ENCODE measurements at regions not wholly inside any gene's neighbourhood (a gene's known extent, or its start where the extent isn't known, plus 50 kb on each side); places are given as distances from the start of the nearest gene placed in this dataset.

DNA sequence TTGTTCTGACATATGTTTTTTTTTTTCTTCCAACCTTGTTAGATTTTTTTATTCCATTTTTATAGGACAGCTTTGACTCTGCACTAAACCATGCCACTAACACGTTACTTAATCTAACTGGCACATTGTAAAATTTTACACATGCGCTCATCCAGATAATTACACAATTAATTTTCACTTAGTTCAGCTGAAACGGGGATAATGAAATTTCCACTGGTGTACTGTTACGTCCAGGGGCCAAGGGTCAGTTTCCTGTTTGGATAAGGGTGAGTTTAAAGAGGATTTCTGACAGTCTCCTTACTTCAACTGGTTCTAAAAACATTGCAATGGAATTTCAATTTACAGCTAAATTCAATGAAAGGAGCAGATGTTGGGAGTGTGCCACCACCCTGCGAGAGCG lies 221.8 kb upstream of the CEP162 start:
- H3K4me1 ChIP-seq (ENCODE audit: insufficient read depth, low read length, poor library complexity, severe bottlenecking): no peaks in the 10 kb centered on the region
- H4K20me1 ChIP-seq (ENCODE audit: insufficient read depth, low read length, poor library complexity, severe bottlenecking): no peaks in the 10 kb centered on the region
- H3K79me2 ChIP-seq (ENCODE audit: insufficient read depth, low read length): no peaks in the 10 kb centered on the region
- no peak overlapping the region for H3K4me2 ChIP-seq (ENCODE audit: low read depth, low read length, poor library complexity, severe bottlenecking)
- no peaks in the 10 kb centered on the region for H3K9me2 ChIP-seq (replicated peaks; ENCODE audit: low read depth, low read length)
- H3F3A ChIP-seq (ENCODE audit: low read depth): no peaks in the 10 kb centered on the region
- no peak overlapping the region for H2AFZ ChIP-seq (ENCODE audit: low read length)
- H3K27me3 ChIP-seq (ENCODE audit: insufficient read depth, low read length, poor library complexity, severe bottlenecking): no peaks in the 10 kb centered on the region
- no peak overlapping the region for H3K4me3 ChIP-seq (ENCODE audit: low read length, poor library complexity, severe bottlenecking)
- no peak overlapping the region for H3K9ac ChIP-seq (ENCODE audit: low read depth, low read length, poor library complexity, severe bottlenecking)
- H3K9me3 ChIP-seq (ENCODE audit: insufficient read depth, low read depth, low read length): no peaks in the 10 kb centered on the region
- H3K36me3 ChIP-seq (ENCODE audit: insufficient read depth, low read length): no peaks in the 10 kb centered on the region
- TF ChIP-seq EZH2phosphoT487 (IDR thresholded peaks at IDR 0.05; ENCODE audit: borderline replicate concordance): no peak
- TF ChIP-seq, protein P1, sequence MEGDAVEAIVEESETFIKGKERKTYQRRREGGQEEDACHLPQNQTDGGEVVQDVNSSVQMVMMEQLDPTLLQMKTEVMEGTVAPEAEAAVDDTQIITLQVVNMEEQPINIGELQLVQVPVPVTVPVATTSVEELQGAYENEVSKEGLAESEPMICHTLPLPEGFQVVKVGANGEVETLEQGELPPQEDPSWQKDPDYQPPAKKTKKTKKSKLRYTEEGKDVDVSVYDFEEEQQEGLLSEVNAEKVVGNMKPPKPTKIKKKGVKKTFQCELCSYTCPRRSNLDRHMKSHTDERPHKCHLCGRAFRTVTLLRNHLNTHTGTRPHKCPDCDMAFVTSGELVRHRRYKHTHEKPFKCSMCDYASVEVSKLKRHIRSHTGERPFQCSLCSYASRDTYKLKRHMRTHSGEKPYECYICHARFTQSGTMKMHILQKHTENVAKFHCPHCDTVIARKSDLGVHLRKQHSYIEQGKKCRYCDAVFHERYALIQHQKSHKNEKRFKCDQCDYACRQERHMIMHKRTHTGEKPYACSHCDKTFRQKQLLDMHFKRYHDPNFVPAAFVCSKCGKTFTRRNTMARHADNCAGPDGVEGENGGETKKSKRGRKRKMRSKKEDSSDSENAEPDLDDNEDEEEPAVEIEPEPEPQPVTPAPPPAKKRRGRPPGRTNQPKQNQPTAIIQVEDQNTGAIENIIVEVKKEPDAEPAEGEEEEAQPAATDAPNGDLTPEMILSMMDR (conservative IDR thresholded peaks at IDR 0.05; ENCODE audit: low read length): no peak

DNA sequence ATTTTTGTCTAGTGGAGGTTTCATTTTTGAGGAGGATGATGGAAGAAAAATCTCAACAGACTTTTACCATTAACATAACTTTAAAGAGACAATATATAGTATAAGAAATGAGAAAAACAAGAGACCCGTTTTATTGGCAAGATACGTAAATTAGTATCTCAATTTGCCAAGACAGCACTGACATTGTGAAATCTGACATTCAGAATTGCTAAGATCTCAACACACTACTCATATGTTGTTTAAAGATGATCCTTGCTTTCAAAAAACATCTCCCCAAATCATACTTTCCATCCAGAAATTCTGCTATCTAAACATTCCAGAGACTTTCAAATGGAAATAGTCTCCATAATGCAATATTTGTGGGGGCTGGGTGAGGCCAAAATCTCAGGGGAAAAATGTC lies 220.9 kb upstream of the CEP162 start:
- peak overlapping the region; percentile 4; the same call in 1 of the 2 replicates for H2AFZ ChIP-seq (ENCODE audit: low read length)
- H3K9ac ChIP-seq (ENCODE audit: low read depth, low read length, poor library complexity, severe bottlenecking): no peak overlapping the region
- no peaks in the 10 kb centered on the region for H3K27me3 ChIP-seq (ENCODE audit: insufficient read depth, low read length, poor library complexity, severe bottlenecking)
- H3K4me3 ChIP-seq (ENCODE audit: low read length, poor library complexity, severe bottlenecking): no peak overlapping the region
- no peaks in the 10 kb centered on the region for H3K79me2 ChIP-seq (ENCODE audit: insufficient read depth, low read length)
- H3K36me3 ChIP-seq (ENCODE audit: insufficient read depth, low read length): no peaks in the 10 kb centered on the region
- H3K4me1 ChIP-seq (ENCODE audit: insufficient read depth, low read length, poor library complexity, severe bottlenecking): no peaks in the 10 kb centered on the region
- H3F3A ChIP-seq (ENCODE audit: low read depth): no peaks in the 10 kb centered on the region
- H3K9me2 ChIP-seq (replicated peaks; ENCODE audit: low read depth, low read length): no peaks in the 10 kb centered on the region
- no peaks in the 10 kb centered on the region for H4K20me1 ChIP-seq (ENCODE audit: insufficient read depth, low read length, poor library complexity, severe bottlenecking)
- TF ChIP-seq, protein P1 (conservative IDR thresholded peaks at IDR 0.05; ENCODE audit: low read length): no peak
- TF ChIP-seq EZH2phosphoT487 (IDR thresholded peaks at IDR 0.05; ENCODE audit: borderline replicate concordance): no peak
- H3K4me2 ChIP-seq (ENCODE audit: low read depth, low read length, poor library complexity, severe bottlenecking): no peak overlapping the region
- H3K9me3 ChIP-seq (ENCODE audit: insufficient read depth, low read depth, low read length): no peaks in the 10 kb centered on the region

DNA sequence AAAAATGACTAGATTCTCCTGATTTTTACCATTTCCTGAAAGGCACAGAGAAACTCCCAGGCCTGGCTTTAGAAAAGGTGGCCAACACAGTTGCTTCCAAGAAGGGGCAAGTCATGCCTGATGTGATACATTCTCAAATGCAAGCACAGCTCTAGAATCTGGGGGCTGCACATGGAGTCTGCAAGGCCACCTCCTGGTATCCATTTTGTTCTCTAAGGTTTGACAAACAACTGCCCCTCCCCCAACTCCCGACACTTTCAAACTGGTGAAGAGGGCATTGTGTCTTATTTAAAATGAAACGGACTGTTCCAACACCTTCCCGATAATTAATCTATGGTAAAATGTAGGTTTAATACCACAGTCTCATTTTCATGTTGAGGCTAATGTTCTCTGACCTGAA lies 220.2 kb upstream of the CEP162 start:
- Histone ChIP-seq H4K20me1 (ENCODE audit: insufficient read depth, low read length, poor library complexity, severe bottlenecking) (no peaks in the 10 kb centered on the region), H3K36me3 (ENCODE audit: insufficient read depth, low read length) (no peaks in the 10 kb centered on the region), H3K9me3 (ENCODE audit: insufficient read depth, low read depth, low read length) (no peaks in the 10 kb centered on the region), H3K27me3 (ENCODE audit: insufficient read depth, low read length, poor library complexity, severe bottlenecking) (no peaks in the 10 kb centered on the region), H3K4me1 (ENCODE audit: insufficient read depth, low read length, poor library complexity, severe bottlenecking) (no peaks in the 10 kb centered on the region), H2AFZ (ENCODE audit: low read length) (0 out of 2 replicates have a peak overlapping the region, but pooled peaks have one; percentile 4), H3K4me2 (ENCODE audit: low read depth, low read length, poor library complexity, severe bottlenecking) (no peak overlapping the region), H3F3A (ENCODE audit: low read depth) (no peaks in the 10 kb centered on the region), H3K9me2 (replicated peaks; ENCODE audit: low read depth, low read length) (no peaks in the 10 kb centered on the region), H3K4me3 (ENCODE audit: low read length, poor library complexity, severe bottlenecking) (no peak overlapping the region), H3K9ac (ENCODE audit: low read depth, low read length, poor library complexity, severe bottlenecking) (no peak overlapping the region), H3K79me2 (ENCODE audit: insufficient read depth, low read length) (no peaks in the 10 kb centered on the region)
- TF ChIP-seq EZH2phosphoT487 (IDR thresholded peaks at IDR 0.05; ENCODE audit: borderline replicate concordance): no peak
- TF ChIP-seq, protein P1 (conservative IDR thresholded peaks at IDR 0.05; ENCODE audit: low read length): no peak
